ENCODE measurements at regions not wholly inside any gene's neighbourhood (a gene's known extent, or its start where the extent isn't known, plus 50 kb on each side); places are given as distances from the start of the nearest gene placed in this dataset.

DNA sequence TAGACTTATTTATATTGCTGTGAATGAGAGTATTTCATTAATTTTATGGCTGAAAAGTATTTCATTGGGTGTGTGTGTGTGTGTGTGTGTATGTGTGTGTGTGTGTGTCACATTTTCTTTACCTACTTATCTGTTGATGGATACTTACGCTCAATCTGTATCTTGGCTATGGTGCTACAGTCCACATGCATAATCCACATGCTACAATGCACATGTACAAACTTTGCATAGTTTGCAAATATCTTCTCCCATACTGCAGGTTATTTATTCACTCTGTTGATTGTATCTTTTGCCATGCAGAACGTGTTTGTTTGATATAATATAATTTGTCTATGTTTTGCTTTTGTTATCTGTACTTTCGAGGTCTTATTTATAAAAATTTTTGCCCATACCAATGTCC is 167.8 kb downstream of the RAB28 start:
- DNase-seq (no peak), ATAC-seq (no peak)

DNA sequence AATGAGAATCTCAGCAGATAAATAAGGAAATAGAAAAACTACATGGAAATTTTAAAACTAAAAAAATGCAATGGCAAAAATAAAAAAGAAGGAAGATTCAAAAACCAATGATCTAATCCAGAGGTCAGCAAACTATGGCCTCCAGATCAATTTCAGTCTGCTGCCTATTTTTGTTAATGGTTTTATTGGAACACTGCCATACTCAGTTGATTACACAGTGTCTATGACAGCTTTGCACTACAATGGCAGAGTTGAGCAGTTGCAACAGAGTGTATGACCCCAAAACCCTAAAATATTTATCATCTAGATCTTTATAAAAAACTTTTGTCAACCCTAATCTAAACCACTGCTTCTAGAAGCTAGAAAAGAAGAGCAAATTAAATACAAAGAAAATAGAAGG is 170.3 kb downstream of the RAB28 start:
- DNase-seq (no peak), ATAC-seq (no peak)

DNA sequence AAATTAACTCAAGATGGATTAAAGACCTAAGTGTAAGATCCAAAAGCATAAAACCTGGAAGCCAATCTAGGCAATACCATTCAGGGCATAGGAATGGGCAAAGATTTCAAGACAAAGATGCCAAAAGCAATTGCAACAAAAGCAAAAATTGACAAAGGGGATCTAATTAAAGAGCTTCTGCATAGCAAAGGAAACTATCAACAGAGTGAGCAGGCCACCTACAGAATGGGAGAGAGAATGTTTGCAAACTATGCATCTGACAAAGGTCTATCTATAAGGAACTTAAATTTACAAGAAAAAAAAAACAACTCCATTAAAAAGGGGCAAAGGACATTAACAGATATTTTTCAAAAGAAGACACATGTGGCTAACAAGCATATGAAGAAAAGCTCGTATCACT is 171.9 kb downstream of the RAB28 start:
- ATAC-seq = no peak
- DNase-seq = no peak

DNA sequence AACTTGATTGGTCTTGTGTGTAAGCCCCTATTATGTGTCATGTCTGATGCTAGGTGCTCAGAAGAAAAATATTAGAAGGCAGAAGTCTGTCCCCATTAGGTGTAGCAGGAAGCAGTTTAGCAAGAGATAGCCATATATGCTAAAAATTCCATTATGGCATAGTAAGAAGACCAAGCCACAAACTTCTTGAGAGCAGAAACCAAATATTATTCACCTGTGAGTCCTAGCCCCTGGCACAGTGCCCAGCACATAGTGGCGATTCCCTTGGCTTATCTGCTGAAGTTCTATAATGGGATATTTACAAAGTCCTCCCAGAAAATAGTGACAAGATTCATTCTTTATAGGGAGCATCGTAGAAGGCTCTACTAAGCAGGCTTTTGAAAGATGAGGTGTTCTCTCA is 174.4 kb downstream of the RAB28 start:
- DNase-seq (no peak), ATAC-seq (no peak)

DNA sequence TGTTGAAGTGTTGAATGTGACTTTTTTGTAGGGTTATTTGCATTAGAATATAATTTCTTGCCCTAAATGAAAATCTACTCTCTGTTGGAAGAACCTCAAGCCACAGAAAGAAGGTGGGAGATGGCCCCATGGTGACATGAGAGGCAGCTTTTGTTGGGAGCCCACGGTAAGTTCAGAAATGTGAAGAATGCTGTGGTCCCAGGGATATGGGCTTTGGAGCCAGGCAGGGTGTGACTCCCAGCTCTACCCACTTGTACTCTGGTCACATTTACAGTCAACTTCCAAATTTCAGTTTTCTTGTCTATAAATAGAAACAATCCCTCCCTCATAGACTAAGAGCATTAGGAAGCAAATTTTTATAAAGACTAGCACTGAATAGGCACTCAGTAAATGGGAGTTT is 177.8 kb downstream of the RAB28 start:
- no peak for ATAC-seq

DNA sequence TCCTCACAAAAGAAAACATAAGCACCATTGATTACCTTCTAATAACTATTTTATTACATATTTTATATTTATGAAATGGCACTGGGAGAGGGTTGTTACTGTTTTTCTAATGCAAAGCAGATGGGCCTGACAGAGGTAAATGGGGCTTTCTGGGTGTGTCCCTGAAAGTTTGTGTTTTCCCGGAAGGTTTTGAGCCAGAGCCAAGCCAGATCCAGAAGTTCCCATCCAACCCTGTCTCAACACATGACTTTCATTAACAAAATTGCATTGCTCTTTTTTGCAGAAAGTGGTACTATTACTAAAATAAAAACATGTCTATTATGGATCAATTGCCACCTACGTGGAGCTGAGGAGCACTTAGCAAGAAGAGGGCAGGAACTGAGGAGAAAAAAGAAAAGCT is 181.3 kb downstream of the RAB28 start:
- no peak for ATAC-seq

More for the DNA sequence above, 177.8 kb downstream of the RAB28 start:
- no peak for DNase-seq

DNA sequence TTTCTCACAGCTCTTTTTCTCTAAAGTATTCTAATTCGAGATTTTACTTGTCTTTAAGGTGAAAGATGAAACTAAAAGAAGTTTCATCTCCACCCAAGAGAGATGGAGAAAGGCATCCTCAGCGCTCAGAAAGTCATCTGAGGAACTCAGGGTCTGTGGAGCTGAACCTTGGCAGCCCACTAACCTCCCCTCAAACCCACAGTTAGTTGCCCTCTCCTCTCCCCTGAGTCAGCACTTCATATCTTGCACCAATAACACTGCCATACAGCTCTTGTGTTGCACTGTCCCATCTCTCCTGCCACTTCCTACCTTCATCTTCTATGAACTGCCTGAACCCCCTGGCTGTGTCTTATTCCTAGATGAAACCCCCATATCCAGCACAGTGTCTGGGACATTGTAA is 184.8 kb downstream of the RAB28 start:
- no peak for DNase-seq
- ATAC-seq = no peak

More for the DNA sequence above, 181.3 kb downstream of the RAB28 start:
- no peak for DNase-seq

DNA sequence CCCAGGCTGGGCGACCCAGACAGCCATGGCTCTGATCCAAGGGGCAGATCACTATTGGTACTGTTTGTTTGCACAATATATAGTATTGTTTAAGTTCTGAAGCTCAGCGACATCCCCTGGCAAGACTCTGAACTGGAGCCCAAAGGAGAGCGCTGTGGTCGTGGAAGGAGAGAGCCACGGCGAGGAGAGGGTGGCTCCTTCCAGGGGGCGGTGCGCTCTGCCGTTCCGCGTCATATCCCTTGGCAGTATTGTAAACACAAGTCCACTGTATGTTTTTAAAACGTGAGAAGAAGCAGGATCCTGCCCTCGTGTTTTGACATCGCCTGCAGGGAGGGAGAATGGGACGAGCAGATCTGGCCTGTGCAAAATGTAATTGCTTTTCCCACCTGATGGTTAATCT is 185.5 kb downstream of the RAB28 start:
- DNase-seq = no peak

DNA sequence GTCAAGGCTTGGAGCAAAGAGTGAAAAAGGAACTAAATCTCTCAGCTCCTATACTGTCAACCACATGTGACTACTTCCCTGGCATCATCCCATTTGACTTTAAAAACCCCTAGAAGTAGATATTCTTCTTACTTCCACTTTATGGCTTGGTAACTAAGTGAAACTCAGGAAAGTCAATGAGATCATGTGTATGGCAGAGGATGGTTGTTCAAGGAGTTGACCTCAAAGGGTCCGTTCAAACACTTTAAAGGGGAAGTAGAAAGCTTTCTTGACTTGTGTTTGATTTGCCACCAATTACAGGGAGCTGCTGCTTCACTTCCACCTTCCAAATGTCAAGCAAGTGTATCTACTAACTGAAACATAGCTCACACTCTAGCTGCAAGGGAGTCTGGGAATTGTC is 187.2 kb downstream of the RAB28 start:
- DNase-seq (no peak), ATAC-seq (no peak)

More for the DNA sequence above, 185.5 kb downstream of the RAB28 start:
- no peak for ATAC-seq

DNA sequence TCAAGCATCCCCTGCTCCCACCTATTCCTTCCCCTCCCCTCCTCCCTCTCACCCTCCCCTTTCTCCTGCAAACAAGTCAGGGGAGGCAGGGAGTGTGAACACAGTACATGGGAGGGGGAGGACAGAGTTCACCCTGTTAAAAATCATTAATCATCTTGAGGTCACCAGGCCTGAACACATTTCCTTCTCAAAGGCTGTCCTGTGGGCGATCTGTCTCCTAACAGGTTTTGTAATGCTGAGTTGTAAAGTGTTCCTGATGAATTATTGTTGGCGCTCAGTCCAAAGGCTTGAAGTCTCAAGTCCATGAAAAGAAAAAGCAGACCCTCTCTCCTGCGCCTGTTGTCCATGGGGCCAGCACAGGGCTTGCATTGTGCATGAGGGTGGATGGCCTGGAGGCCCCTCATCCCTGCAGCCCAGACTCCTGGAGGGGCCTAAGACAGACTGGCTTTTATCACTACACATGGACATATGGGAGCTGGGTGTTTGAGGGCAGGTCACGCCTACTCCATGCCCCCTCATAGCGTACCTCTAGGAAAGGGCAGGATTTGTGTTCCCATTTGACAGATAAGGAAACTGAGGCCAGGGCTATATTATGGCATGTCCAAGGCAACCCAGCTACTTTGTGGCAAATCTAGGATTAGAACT is 189.1 kb downstream of the RAB28 start:
- no peak for DNase-seq
- no peak for ATAC-seq

DNA sequence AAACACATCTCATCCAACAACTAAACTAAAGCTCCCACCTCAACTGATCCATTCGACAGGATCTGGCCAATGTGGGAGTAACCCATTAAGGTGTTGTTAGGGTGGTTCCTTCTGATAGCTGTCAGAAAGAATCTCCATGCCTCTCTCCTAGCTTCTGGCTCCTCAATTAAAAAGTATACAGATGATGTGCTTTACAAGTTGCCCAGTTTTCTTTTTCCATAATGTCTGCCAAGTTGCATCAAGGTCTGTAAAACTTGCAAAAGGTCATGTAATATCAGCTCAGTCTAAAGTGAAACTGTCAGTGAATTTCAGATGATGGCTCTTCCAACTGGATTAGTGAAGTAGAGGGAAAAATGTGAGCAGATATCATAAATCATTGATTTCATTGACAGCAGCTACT is 191.8 kb downstream of the RAB28 start:
- no peak for ATAC-seq
- no peak for DNase-seq

DNA sequence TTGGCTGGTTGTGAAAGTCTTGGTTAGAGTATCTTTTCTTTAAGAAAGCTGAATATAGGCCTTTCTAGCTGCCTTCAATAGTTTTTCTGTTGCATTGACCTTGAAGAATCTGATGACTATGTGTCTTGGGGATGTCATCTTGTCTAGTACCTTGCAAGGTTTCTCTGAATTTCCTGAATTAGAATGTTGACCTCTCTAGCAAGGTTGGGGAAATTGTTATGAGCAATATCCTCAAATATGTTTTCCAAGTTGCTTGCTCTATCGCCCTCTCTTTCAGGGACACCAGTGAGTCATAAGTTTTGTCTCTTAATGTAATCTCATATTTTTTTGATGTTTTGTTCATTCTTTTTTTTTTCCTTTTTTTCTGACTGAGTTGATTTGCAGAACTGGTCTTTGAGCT is 194.7 kb downstream of the RAB28 start:
- ATAC-seq (no peak), DNase-seq (no peak)

DNA sequence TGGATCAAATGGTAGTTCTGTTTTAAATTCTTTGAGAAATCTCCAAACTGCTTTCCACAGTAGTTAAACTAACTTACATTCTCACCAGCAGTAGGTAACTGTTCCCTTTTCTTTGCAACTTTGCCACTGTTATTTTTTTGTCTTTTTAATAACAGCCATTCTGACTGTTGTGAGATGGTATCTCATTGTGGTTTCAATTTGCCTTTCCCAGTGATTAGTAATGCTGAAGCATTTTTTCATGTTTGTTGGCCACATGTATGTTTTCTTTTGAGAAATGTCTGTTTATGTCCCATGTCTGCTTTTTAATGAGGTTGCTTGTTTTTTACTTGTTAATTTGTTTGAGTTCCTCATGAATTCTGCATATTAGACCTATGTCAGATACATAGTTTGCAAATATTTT is 198.8 kb downstream of the RAB28 start:
- ATAC-seq = no peak
- DNase-seq = no peak

DNA sequence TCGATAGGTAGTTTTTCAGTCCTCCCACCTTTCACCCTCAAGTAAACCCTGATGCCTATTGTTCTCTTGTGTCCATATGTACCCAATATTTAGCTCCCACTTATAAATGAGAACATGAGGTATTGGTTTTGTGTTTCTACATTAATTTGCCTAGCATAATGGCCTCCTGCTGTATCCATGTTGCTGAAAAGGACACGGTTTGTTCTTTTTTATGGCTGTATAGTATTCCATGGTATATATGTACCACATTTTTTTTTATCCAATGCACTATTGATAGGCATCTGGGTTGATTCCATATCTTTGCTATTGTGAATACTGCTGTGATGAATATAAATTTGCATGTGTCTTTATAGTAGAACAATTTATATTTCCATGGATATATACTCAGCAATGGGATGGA is 199.2 kb downstream of the RAB28 start:
- DNase-seq (no peak), ATAC-seq (no peak)

DNA sequence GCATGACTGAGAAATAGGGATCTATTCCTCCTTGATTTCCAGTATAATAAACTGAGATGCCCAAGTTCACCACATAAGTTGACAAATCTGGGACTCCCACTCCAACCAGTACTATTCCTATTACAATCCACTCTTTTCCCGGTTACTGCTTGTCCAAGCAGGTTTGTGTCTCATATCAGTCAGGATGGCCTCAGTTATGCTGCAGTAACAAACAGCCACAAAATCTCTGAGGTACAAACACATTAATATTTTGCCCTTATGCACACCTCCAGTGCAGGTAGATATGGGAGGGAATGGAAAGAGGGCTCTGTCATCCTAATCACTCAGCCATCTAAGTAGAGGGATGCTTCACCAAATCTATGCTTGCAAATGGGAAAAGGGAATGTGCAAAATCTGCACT is 207.8 kb downstream of the RAB28 start:
- DNase-seq = no peak
- no peak for ATAC-seq

DNA sequence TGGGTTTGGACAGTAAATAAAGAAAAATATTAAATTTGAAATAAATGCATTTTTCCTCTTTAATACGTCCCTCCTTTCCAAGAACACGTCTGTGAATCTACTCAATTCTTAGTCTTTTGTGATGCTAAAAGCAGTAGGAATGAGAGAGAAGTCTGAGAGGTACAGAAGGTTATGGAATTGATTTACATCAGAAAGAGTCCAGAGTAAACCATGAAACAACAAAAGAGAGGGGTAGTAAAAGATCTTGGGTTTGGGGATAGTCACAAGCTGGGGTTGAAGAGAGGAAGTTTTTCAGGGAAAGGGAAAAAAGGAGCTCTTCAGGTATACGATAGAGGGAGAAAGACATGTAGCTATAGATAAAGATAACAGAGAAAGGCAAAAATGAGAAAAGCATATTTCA is 215.4 kb downstream of the RAB28 start:
- no peak for ATAC-seq
- DNase-seq = no peak

DNA sequence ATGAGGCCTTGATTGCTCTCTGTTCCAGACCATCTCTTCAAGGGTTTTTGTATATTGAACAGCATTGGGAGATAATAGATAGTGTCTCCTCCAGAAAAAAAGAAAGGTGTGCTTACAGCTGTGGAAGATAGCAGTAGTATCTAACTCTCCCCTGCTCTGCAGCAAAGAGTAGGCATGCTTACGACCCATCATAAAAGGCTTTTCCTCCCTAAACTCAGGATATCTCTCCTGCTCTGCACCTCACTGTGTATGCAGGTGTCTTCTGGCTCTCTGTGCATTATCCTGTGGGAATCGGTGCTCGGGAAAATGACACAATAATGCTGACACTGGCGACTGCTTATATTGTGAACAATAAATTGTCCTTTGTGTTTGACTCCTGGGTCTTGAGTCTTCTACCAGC is 216.0 kb downstream of the RAB28 start:
- ATAC-seq = no peak
- no peak for DNase-seq

DNA sequence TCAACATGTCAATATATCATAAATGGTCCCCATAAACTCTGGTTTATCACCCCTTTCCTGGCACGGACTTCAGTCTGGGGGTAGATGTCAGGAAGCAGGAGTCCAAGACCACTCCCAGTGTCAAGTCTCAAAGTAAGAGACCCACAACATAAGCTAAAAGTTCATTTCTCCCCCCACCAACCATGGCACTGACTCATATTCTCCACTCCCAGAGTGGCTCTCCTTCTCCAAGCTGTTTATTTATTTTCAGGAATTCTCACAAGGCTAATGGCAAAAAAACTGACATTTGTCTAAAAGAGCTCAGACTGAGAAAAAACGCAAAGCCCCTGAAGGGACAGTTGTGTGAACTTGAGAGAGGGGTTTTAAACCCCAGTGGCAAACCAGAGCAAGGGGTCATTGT is 217.0 kb downstream of the RAB28 start:
- no peak for ATAC-seq
- no peak for DNase-seq

DNA sequence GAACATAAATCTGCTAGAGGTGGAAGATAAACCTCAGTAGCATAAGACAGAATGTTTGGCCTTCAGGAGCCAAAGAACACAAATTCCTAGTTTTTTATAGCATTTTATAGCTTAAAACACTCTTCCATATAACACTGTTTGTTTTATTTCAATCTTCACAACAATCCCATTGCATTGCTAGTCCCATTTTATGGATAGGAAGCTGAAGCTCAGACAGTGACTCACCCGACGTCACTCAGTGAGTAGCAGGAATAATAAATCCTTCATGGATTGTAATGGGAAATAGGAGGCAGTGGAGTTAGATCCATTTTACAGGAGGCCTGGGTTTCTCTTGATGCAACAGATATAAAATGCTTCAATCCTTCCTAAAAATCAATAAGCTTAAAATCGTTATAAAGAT is 217.5 kb downstream of the RAB28 start:
- DNase-seq (no peak), ATAC-seq (no peak)

DNA sequence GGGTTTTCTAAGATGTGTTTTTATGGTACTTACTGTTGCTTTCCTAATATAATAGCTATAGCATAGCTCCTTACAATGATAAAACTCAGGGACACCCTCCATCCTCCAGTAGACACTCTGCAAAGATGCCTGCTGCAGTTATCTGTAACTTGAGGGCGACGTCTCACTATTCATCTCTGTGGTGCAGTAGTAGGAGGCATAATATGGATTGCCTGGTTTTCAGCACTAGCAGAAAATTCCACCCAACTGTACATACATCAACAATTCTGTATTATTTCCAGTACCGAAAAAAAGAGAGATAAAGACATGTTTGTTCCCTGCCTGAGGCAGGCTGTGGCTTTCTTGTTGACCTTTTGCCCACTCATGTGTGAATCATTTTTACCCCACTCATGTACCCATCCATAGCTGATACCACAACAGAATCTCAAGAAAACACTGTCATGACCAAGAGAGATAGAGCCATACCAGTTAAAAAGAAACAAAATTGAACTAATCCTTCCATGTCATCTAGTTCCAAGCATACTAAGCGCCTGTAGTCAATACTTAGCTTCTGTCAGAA is 220.1 kb downstream of the RAB28 start:
- DNase-seq (no peak), ATAC-seq (peak; percentile 76)

DNA sequence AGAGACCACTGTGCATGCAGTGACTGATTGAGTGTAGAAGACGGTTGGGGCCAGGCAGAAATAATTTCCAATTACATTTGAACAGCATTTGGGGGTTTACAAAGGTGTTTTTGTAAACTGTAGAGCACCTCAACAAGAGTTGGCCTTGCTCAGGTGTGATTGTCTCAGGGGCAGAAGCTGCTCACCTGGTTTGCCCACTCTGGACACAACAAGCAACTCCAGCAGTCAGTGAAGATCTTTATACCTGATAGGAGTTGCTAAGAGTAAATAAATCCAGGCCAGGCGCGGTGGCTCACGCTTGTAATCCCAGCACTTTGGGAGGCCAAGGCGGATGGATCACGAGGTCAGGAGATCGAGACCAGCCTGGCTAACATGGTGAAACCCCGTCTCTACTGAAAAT is 221.3 kb downstream of the RAB28 start:
- DNase-seq (no peak), ATAC-seq (no peak)

DNA sequence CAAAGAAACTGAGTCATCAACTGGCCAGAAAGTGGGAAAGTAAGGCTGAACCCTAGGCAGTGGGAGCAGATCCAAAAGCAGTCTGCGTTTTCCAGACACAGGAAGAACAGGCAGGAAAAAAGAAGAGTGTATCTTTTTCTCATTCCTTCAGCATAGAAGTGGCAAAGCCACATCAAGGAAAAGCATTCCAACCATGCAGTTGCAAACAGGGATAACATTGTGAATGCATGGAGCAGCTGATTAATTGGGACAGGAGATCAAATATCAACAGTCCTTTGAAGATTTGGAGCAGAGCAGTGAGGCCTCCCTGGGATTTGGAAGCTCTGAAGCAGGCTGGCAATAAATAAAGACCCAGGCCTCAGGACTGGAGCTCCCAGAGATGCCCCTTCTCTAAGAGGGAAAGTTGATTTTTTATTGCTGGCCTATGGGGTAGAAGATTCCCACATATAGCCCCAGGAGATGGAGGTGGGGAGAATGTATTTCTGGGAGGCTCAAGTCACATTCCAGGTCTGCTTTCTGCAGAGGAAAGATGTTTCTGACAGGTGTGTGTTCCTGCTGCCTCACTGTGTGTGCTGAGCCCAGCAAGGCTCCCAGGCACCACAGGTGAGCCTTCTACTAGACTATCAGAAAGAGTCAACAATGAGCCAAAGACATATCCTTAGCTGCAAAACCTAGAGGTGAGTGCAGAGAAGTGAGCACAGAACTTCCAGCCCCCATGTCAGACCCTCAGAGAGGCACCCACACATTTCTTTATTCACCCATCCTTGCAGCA is 222.5 kb downstream of the RAB28 start:
- ATAC-seq = no peak

DNA sequence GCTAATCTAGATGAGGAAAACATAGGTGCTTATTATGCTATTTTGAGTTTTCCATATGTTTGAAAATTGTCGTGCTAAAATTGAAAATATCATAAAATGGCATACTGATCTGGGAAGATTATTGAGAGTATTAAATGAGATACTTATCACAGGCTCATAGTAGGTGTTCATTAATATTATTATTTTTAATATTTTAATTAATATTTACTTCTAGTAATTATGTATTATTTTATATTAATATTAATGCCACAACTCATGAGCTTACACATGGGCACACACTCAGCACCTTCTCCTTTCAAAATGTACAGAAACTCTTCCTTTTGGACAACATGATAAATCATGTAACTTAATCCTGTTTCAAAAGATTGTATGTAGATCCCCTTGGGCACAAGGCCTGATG is 223.6 kb downstream of the RAB28 start:
- ATAC-seq (no peak), DNase-seq (no peak)

More for the DNA sequence above, 222.5 kb downstream of the RAB28 start:
- no peak for DNase-seq

DNA sequence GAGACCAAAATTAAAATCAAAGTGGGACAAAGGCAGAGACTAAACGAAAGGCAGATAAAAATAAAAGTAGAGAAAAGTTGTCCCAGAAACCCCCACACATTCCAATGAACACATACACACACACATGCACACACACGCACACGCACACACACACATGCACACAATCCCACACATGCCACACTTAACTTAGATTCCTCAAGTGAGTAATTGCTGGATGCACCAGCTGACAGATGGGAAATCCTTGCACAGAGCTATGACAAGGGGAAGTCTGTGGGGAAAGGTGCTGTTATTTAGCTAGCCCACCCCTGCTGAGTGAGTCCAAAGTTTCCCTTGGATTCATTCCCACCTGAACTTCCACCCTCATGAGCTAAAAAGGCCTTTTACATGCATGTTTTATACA is 233.9 kb downstream of the RAB28 start:
- ATAC-seq = no peak
- DNase-seq = no peak

All from stimulated activated naive CD8-positive, alpha-beta T cell treated with anti-CD3 and anti-CD28 coated beads, Interleukin-15, Interleukin-2, amounts not matched to agents 100 U/mL and 50 U/mL, for 24 hours (primary cell).